GM18907 (cell line): ENCODE measurements at regions not wholly inside any gene's neighbourhood (a gene's known extent, or its start where the extent isn't known, plus 50 kb on each side); places are given as distances from the start of the nearest gene placed in this dataset.
"Not testable (repeated sequence)": the region's sequence is repeated elsewhere in the genome, so short reads cannot be mapped to it uniquely, and the experiment has no call there.

Source experiments
- ATAC-seq: cut with Tn5 transposase; IDR thresholded peaks from one replicate; pipeline ENCODE4 v1.9.1; 2021; ENCODE audit warnings: mild to moderate bottlenecking, moderate library complexity; ENCODE audit not compliant: unreplicated experiment

DNA sequence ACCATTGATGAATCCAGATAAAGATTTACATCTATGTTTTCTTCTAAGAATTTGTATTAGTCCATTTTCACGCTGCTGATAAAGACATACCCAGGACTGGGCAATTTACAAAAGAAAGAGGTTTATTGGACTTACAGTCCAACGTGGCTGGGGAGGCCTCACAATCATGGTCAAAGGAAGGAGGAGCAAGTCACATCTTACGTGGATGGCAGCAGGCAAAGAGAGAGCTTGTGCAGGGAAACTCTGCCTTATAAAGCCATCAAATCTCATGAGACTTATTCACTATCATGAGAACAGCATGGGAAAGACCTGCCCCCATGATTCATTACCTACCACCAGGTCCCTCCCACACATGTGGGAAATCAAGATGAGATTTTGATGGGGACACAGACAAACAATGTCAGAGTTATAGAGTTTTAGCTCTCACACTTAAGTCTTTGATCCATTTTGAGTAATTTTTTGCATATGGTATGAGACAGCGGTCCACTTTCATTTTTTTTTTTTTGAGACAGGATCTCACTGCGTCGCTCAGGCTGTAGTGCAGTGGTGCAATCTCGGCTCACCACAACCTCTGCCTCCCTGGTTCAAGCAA, 53.5 kb upstream of the JADE2 start:
- not testable (repeated sequence) for ATAC-seq

DNA sequence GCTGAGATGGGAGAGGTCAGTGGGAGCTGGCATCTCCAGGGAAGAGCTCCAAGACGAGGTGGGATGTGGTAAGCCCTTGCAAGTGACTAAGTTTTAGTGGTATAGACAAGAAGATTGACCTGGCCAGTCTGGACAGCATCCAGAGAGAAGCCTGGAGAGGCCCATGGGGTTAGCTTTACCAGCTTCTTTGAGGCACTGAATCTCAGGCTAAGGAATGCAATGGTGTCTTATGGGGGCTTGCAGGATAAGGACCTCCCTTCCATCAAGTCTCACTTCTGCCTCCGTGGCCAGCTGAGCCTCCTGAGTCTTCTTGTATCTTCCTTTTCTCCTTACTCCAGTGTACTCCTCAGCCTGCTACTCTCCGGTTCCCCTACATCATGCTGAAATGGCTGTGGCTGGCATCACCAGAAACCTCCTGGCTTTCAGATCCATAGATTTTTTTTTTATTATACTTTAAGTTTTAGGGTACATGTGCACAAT, 56.5 kb upstream of the JADE2 start:
- ATAC-seq, result no peak

DNA sequence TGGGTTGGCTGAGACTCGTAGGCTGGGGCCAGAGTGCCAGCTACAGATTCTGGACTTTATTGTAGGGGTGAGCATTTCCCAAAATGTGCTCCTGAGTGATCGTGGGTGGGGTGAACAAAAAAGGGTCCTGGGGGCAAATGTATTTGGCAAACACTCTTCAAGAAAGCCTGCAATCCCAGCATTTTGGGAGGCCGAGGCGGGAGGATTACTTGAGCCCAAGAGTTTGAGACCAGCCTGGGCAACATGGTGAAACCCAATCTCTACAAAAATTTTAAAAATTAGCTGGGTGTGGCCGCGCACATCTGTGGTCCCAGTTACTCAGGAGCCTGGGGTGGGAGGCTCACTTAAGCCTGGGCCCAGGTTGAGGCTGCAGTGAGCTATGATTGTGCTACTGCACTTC, 55.5 kb upstream of the CDKN2AIPNL start:
- no peak for ATAC-seq

DNA sequence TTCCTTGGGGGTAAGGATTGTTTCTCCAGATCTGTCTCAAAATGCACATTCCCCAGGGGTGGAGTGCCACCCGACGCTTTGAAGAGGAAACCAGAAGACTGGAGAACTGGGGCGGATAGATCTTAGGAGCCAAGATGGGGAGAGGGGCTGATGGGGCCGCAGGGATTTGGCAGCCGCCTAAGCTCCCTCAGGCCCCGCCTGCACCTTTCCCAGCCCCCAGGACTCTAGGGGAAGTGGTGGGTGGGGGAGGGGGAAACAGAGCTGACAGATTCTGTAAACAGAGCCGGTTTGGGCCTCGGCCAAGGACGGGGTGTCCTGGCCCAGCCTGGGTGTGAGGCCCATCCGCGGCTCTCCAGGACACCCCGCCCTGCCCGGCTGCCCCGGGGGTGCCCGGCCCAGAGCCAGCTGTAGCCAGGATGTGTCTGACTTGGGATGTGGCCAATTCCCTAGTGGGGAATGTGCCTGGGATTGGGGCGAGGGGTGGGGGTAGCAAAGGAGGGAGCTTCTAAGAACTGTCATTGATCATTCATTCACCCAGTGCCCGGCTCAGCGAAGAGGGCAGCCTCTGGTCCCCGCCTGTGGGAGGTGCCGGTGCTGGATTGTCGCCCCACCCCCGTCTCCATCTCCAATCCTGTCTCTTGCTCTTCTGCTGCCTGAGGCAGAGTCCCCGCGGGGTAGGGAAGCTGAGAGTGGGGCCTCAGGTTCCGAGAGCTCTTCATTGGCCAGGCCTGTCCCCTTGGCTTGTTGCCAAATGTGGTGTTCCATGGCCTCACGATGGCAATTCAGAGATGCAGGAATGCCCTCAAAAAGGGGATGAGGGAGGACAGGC, 54.8 kb upstream of the CDKN2AIPNL start:
- ATAC-seq, result peak; percentile 43

DNA sequence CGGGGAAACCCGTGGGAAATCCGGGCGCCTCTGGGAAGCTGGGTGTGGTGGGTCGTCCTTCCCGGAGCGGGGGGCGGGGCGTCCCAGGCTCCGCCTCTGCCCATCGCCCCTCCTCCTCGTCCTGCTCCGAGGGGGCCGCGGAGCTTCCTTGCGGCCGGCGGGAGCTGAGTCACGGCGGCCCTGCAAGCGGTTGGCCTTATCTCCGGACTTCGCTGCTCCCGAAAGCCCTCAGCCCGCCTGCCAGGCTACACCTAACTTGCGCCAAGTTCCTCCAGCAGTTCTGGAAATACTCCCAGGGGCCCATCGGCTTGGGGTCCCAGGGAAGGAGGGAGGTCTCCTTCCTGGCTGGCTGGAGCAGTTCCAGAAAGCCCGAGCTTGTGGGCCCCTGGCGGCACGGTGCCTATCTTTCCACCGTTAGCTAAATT, 54.1 kb upstream of the CDKN2AIPNL start:
- peak; percentile 83 for ATAC-seq

DNA sequence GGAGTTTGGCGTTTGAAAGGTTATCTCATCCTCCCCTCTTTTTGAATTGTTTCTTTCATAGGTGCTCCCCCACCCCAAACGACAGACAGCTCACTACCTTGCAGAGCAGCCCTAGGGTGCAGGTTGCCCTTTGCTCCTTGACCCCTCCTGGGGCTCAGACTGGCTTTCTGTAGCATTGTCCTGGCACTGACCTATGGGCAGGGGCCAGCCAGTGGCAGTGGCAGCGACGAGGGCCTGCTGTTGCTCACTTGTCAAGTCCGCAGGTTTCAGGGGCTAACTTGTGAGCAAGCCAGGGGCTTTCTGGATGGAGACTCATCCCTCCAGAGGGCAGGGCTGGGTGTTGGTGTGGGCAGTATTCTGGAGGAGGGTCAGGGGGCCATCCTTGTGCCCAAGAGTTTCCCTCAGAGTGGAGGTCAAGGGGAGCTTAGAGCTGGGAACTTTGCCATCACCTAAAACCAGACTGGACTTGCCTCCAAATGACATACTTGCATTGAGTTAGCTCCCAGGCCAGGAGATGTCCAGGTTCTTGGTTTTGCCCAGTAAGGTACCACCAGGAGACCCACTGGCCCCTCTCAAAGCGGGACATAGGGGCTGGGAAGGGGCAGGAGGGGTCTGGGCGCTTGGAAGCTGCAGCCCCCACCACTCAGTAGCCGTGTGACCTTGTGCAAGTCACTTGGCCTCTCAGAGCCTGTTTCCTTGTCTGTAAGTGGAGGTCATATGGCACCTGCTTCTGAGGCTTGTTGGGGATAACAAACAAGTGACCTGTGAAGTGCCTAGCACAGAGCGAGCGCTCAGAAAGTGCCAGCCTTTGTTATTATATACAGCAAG, 53.5 kb upstream of the CDKN2AIPNL start:
- ATAC-seq, result peak; percentile 35

DNA sequence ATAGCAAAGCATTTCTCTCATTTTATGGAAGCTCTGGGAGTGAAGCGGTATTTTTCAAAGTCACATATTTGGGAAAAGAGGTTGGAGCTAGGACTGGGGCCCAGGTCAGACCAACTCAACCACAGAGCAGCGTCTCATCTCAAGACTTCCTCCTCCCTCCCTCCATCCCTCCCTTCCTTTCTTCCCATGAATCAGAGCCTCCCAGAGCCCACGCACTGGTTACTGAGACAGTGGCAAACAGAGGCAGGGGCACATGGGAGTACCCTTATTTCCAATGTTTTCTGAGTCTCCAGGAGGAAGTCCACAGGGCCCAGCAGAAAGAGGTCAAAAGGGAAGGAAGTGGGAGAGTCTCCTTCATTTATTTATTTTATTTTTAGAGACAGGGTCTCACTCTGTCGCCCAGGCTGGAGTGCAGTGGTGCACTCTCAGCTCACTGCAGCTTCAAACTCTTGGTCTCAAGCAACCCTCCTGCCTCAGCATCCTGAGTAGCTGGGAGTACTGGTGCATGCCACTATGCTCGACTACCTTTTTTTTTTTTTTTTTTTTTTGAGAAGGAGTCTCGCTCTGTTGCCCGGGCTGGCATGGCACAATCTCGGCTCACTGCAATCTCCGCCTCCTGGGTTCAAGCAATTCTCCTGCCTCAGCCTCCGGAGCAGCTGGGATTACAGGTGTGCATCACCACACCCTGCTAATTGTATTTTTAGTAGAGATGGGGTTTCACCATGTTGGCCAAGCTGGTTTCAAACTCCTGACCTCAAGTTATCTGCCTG, 52.5 kb upstream of the CDKN2AIPNL start:
- no peak for ATAC-seq

DNA sequence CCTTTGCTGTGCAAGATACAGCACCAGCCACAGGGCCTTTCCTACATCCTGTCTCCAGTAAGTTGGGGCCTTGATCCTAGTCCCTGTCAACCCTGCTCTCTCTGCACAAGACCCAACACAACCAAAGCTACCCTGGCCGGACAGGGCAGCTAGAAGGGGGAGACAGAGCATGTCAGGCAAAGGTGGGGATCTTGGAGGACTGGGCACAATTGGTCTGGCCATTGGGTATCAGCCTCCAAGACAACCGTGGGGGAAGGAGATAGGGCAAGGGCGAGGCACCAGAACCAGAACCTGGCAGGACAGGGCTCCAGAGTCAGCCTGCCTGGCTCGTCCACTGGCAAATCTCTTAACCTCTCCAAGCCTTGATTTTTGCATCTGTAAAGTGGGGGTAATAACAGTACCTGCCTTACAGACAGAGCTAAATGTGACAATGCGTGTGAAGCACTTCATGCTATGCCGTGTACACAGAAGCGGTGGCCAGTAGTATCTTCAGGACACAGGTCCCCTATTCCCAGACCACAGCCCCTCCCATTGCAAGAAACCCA, 51.6 kb upstream of the CDKN2AIPNL start:
- no peak for ATAC-seq

DNA sequence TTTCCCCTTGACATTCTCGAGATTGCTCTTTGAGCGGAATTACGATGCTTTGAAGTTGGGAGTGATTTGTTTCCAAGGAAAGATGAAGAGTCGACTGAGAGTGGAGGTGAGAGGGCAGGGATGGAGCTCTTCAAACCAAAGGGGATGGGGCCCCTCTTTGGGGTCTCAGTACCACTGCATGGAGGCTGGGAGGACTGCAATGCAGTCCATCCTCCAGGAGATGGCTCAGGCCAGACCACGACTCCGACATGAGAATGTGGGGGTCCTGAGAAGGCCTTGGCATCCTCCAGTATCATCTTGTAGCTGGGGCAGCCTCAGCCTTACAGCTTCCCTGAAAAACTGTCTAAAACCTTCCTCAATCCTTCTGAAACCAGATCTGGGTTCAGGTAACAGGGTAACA, 51.1 kb upstream of the CDKN2AIPNL start:
- no peak for ATAC-seq

DNA sequence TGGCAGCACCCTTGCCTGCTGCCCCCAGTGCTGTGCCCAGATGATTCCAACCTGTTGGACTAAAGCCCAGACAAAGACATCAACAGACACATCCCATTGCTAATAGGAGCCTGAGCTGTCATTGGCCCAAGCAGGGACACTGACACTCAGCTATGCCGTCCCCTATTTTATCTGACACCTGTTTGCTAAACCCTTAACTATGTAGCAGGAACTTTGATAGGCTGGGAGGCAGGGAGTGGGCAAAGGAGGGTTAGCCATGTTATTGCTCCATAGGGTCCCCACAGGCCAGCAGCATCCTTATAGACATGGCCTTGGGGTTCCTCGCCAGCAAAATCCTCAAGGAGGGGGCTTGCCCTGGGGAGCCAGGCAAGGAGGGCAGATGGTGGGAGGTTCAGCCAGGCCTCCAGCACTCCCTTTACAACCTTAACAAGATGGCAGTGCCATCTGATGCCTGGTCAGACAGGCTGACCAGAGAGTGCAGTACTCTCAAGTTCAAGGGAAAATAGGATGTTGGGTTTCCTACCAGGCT, 50.4 kb upstream of the CDKN2AIPNL start:
- ATAC-seq, result no peak
